Keratinocyte (primary cell): ENCODE measurements at regions not wholly inside any gene's neighbourhood (a gene's known extent, or its start where the extent isn't known, plus 50 kb on each side); places are given as distances from the start of the nearest gene placed in this dataset.

Experiments
- CTCF ChIP-seq, 3 experiments: IDR thresholded peaks in 1 of 3; conservative IDR thresholded peaks in 1 of 3; optimal IDR thresholded peaks in 1 of 3; 2 replicates in 2 of 3; 3 replicates in 1 of 3; pipeline versions ENCODE3 to v1.5.1; 2011; ENCODE audit warnings: low read length in 3 of 3, mild to moderate bottlenecking in 3 of 3, moderate library complexity in 2 of 3, control low read depth in 1 of 3, inconsistent platforms in 1 of 3; ENCODE audit not compliant: insufficient read depth in 2 of 3; ENCODE audit errors: extremely low read depth in 1 of 3
- EZH2 ChIP-seq: IDR thresholded peaks from one replicate; pipeline ENCODE4 v1.6.1; 2012; ENCODE audit warnings: inconsistent platforms, mild to moderate bottlenecking, low read length, moderate library complexity

GRCh38 chr1:218715961-218716669 is 371.0 kb downstream of the TGFB2 start:
- TF ChIP-seq CTCF (optimal IDR thresholded peaks at IDR 0.05 in 1 of 3, IDR thresholded peaks at IDR 0.05 in 1 of 3, conservative IDR thresholded peaks at IDR 0.05 in 1 of 3; ENCODE audit: extremely low read depth in 1 of 3, insufficient read depth in 2 of 3, low read length in 3 of 3) (no peak), EZH2 (no peak)
